Smooth muscle cell (in vitro differentiated cells): ENCODE measurements at regions not wholly inside any gene's neighbourhood (a gene's known extent, or its start where the extent isn't known, plus 50 kb on each side); places are given as distances from the start of the nearest gene placed in this dataset.

ENCODE experiments used
- DNase-seq: peaks from one replicate; lab custom pipeline; 2025; ENCODE audit not compliant: unreplicated experiment; lab: John Stamatoyannopoulos, UW
- H2AFZ ChIP-seq: fragments of 200-600 bp; sonication (generic); 2 replicates; pipeline ENCODE4 v1.6.0; 2016; ENCODE audit warnings: antibody characterized with exemption, low read depth, mild to moderate bottlenecking
- H3F3A ChIP-seq: fragments of 200-600 bp; sonication (generic); 2 replicates; pipeline ENCODE4 v1.6.0; 2017; ENCODE audit warnings: antibody characterized with exemption, low read depth
- H3K27ac ChIP-seq: fragments of 200-600 bp; sonication (generic); 2 replicates; pipeline ENCODE4 v1.5.1; 2016; ENCODE audit warnings: low read depth, mild to moderate bottlenecking
- H3K27me3 ChIP-seq: fragments of 200-600 bp; sonication (generic); 2 replicates; pipeline ENCODE4 v1.6.1; 2016; ENCODE audit warnings: low read depth, mild to moderate bottlenecking
- H3K36me3 ChIP-seq: fragments of 200-600 bp; sonication (generic); 2 replicates; pipeline ENCODE4 v1.5.1; 2016; ENCODE audit warnings: low read depth
- H3K4me1 ChIP-seq: fragments of 200-600 bp; sonication (generic); 2 replicates; pipeline ENCODE4 v1.5.1; 2016; ENCODE audit warnings: low read depth
- H3K4me2 ChIP-seq: fragments of 200-600 bp; sonication (generic); 2 replicates; pipeline ENCODE4 v1.6.0; 2016; ENCODE audit warnings: mild to moderate bottlenecking
- H3K4me3 ChIP-seq: fragments of 200-600 bp; sonication (generic); 2 replicates; pipeline ENCODE4 v1.5.1; 2016; ENCODE audit warnings: mild to moderate bottlenecking
- H3K79me2 ChIP-seq: fragments of 200-600 bp; sonication (generic); 2 replicates; pipeline ENCODE4 v1.6.0; 2016; ENCODE audit warnings: low read depth, mild to moderate bottlenecking
- H3K9ac ChIP-seq: fragments of 200-600 bp; sonication (generic); 2 replicates; pipeline ENCODE4 v1.6.0; 2016; ENCODE audit warnings: low read depth
- H3K9me3 ChIP-seq: fragments of 200-600 bp; sonication (generic); replicated peaks from 2 replicates; pipeline ENCODE4 v1.5.1; 2016; ENCODE audit warnings: low read depth
- H4K20me1 ChIP-seq: fragments of 200-600 bp; sonication (generic); 2 replicates; pipeline ENCODE4 v1.6.0; 2016; ENCODE audit warnings: low read depth
- CTCF ChIP-seq: fragments of 200-600 bp; sonication (generic); IDR thresholded peaks from 2 replicates; pipeline ENCODE4 v1.5.1; 2017; ENCODE audit warnings: borderline replicate concordance, mild to moderate bottlenecking, antibody characterized with exemption; ENCODE audit not compliant: insufficient read depth, poor library complexity, severe bottlenecking
- WGBS: methylation state at CpG from one replicate; pipeline ENCODE4 v1.1.7; 2016; ENCODE audit warnings: low lambda C conversion rate; 5-methylcytosine and 5-hydroxymethylcytosine counted together

GRCh38 chr3:23107221-23107620 is 95.9 kb upstream of the UBE2E2 start:
- Histone ChIP-seq H3K9ac (no peak overlapping the region), H3K79me2 (no peaks in the 10 kb centered on the region), H4K20me1 (no peaks in the 10 kb centered on the region), H3K27ac (no peak overlapping the region), H3K4me2 (no peak overlapping the region), H3K27me3 (no peaks in the 10 kb centered on the region), H3K4me1 (no peaks in the 10 kb centered on the region), H3K4me3 (no peak overlapping the region), H2AFZ (no peak overlapping the region), H3K36me3 (no peaks in the 10 kb centered on the region), H3K9me3 (no peaks in the 10 kb centered on the region), H3F3A (no peaks in the 10 kb centered on the region)
- TF ChIP-seq CTCF, result no peak
- no peak for DNase-seq

GRCh38 chr3:23108451-23109057 is 94.6 kb upstream of the UBE2E2 start:
- no peaks in the 10 kb centered on the region for H3K36me3 ChIP-seq
- H2AFZ ChIP-seq, result no peak overlapping the region
- no peaks in the 10 kb centered on the region for H3F3A ChIP-seq
- no peak overlapping the region for H3K27ac ChIP-seq
- H3K4me2 ChIP-seq, result no peak overlapping the region
- H4K20me1 ChIP-seq, result no peaks in the 10 kb centered on the region
- H3K79me2 ChIP-seq, result no peaks in the 10 kb centered on the region
- no peaks in the 10 kb centered on the region for H3K4me1 ChIP-seq
- no peaks in the 10 kb centered on the region for H3K27me3 ChIP-seq
- H3K9me3 ChIP-seq, result no peaks in the 10 kb centered on the region
- no peak overlapping the region for H3K9ac ChIP-seq
- no peak for TF ChIP-seq CTCF
- 64% methylated on average over 3 of the region's 3 CpGs for WGBS
- H3K4me3 ChIP-seq, result no peak overlapping the region
- DNase-seq, result no peak

- no peak overlapping the region for H3K4me2 ChIP-seq
- no peaks in the 10 kb centered on the region for H3K36me3 ChIP-seq
- DNase-seq, result no peak
- no peaks in the 10 kb centered on the region for H4K20me1 ChIP-seq
- no peak overlapping the region for H3K9ac ChIP-seq
- H3K27me3 ChIP-seq, result no peaks in the 10 kb centered on the region
- no peak overlapping the region for H2AFZ ChIP-seq
- H3K27ac ChIP-seq, result no peak overlapping the region
- H3F3A ChIP-seq, result no peaks in the 10 kb centered on the region
- 86% methylated on average over 6 of the region's 6 CpGs for WGBS
- TF ChIP-seq CTCF, result no peak
- H3K4me1 ChIP-seq, result no peaks in the 10 kb centered on the region
- no peak overlapping the region for H3K4me3 ChIP-seq
- no peaks in the 10 kb centered on the region for H3K9me3 ChIP-seq
- H3K79me2 ChIP-seq, result no peaks in the 10 kb centered on the region
These were observed 91.8 kb upstream of the UBE2E2 start for GRCh38 chr3:23111286-23111685.

GRCh38 chr3:23111797-23112196 is 91.3 kb upstream of the UBE2E2 start:
- H3K36me3 ChIP-seq, result no peaks in the 10 kb centered on the region
- no peak overlapping the region for H3K9ac ChIP-seq
- no peaks in the 10 kb centered on the region for H3F3A ChIP-seq
- no peak overlapping the region for H3K4me3 ChIP-seq
- H4K20me1 ChIP-seq, result no peaks in the 10 kb centered on the region
- no peak for DNase-seq
- no peaks in the 10 kb centered on the region for H3K79me2 ChIP-seq
- no peaks in the 10 kb centered on the region for H3K27me3 ChIP-seq
- H3K4me1 ChIP-seq, result no peaks in the 10 kb centered on the region
- WGBS, result 95% methylated on average over 3 of the region's 3 CpGs
- no peak overlapping the region for H3K4me2 ChIP-seq
- no peak overlapping the region for H3K27ac ChIP-seq
- no peak overlapping the region for H2AFZ ChIP-seq
- H3K9me3 ChIP-seq, result no peaks in the 10 kb centered on the region
- TF ChIP-seq CTCF, result no peak
